ENCODE measurements at regions not wholly inside any gene's neighbourhood (a gene's known extent, or its start where the extent isn't known, plus 50 kb on each side); places are given as distances from the start of the nearest gene placed in this dataset.

DNA sequence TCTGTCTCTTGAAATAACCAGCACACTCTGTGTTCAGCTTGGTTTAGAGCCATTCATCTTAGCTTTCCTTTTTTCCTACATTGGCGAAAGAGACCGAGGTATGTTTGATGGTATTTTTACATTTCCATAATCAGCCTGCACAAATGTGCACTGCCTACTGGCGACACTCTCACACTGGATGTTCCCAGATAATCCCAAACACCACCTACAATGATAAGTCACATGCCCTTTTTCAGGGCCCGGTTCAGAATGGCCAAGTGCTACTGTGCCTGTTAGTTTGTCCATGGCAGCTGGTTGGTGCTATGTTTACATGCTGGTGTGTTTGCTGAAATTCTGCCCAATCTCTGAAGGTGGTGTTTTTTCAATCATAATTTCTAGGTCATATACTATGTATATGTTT, 80.8 kb upstream of the NR3C2 start (continued):
- TF ChIP-seq, protein P1, sequence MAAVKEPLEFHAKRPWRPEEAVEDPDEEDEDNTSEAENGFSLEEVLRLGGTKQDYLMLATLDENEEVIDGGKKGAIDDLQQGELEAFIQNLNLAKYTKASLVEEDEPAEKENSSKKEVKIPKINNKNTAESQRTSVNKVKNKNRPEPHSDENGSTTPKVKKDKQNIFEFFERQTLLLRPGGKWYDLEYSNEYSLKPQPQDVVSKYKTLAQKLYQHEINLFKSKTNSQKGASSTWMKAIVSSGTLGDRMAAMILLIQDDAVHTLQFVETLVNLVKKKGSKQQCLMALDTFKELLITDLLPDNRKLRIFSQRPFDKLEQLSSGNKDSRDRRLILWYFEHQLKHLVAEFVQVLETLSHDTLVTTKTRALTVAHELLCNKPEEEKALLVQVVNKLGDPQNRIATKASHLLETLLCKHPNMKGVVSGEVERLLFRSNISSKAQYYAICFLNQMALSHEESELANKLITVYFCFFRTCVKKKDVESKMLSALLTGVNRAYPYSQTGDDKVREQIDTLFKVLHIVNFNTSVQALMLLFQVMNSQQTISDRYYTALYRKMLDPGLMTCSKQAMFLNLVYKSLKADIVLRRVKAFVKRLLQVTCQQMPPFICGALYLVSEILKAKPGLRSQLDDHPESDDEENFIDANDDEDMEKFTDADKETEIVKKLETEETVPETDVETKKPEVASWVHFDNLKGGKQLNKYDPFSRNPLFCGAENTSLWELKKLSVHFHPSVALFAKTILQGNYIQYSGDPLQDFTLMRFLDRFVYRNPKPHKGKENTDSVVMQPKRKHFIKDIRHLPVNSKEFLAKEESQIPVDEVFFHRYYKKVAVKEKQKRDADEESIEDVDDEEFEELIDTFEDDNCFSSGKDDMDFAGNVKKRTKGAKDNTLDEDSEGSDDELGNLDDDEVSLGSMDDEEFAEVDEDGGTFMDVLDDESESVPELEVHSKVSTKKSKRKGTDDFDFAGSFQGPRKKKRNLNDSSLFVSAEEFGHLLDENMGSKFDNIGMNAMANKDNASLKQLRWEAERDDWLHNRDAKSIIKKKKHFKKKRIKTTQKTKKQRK (IDR thresholded peaks at IDR 0.05; ENCODE audit: low read depth, low read length) = no peak
- TF ChIP-seq, protein P2, sequence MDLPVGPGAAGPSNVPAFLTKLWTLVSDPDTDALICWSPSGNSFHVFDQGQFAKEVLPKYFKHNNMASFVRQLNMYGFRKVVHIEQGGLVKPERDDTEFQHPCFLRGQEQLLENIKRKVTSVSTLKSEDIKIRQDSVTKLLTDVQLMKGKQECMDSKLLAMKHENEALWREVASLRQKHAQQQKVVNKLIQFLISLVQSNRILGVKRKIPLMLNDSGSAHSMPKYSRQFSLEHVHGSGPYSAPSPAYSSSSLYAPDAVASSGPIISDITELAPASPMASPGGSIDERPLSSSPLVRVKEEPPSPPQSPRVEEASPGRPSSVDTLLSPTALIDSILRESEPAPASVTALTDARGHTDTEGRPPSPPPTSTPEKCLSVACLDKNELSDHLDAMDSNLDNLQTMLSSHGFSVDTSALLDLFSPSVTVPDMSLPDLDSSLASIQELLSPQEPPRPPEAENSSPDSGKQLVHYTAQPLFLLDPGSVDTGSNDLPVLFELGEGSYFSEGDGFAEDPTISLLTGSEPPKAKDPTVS (IDR thresholded peaks at IDR 0.05; ENCODE audit: low read depth, low read length) = no peak

DNA sequence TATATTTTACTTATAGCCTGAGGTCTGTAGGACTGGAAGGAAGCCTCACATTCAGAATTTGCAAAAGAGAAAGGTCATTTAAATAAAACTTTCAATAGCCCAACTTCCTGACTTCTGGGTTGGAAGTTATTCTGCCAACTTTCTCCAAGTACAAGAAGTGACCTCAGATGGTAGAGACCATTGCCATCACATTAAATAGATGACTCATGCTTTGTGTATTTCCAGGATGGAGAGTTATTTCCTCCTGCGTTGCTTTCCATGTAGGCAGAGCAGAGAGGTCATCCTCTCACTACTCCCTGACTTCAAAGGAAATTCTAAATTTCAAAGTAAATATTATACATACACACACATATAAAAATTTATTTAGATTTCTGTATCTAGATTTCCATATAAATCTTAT, 73.0 kb upstream of the NR3C2 start:
- H3K27ac ChIP-seq (ENCODE audit: control insufficient read depth, insufficient read depth) = no peak overlapping the region
- no peak overlapping the region for H3K4me2 ChIP-seq (ENCODE audit: control insufficient read depth, insufficient read depth)
- POLR2A ChIA-PET = no interaction called here
- H3K9me3 ChIP-seq (replicated peaks; ENCODE audit: control insufficient read depth, insufficient read depth, low read length) = no peaks in the 10 kb centered on the region
- TF ChIP-seq IKZF2 (IDR thresholded peaks at IDR 0.05) (no peak), GATAD2B (conservative IDR thresholded peaks at IDR 0.05; ENCODE audit: low read depth) (no peak), POU2F2 (IDR thresholded peaks at IDR 0.05; ENCODE audit: borderline replicate concordance, low read depth, low read length) (no peak), KDM1A (IDR thresholded peaks at IDR 0.05; ENCODE audit: borderline replicate concordance) (no peak), SIX5 (IDR thresholded peaks at IDR 0.05; ENCODE audit: low read depth, low read length, severe bottlenecking) (no peak)
- H3K79me2 ChIP-seq (ENCODE audit: control insufficient read depth, insufficient read depth, low read length) = no peaks in the 10 kb centered on the region
- H3K27me3 ChIP-seq (replicated peaks in 1 of 2; ENCODE audit: control insufficient read depth in 2 of 2, insufficient read depth in 2 of 2, low read length in 1 of 2) = no peaks in the 10 kb centered on the region
- intact Hi-C loops (cut with micrococcal nuclease; ENCODE audit: unreplicated experiment) (no loop called here), in situ Hi-C loops (cut with MboI) (no loop called here)
- BruUV-seq (replicated peaks) = no TSS peak
- WGBS (ENCODE audit: insufficient coverage, insufficient replicate concordance, low lambda C conversion rate, missing lambda C conversion rate) = 8% methylated on average over 1 of the region's 1 CpG
- CTCF ChIA-PET = no interaction called here
- ATAC-seq = no peak
- H4K20me1 ChIP-seq (ENCODE audit: control insufficient read depth, insufficient read depth) = no peaks in the 10 kb centered on the region
- no peak for FAIRE-seq
- no peak overlapping the region for H3K9ac ChIP-seq (ENCODE audit: control insufficient read depth, insufficient read depth, low read length)
- no peak for DNase-seq (ENCODE audit: low read depth, low spot score)
- SMC1A ChIA-PET (ENCODE audit: uncharacterized antibody, unreplicated experiment) = no interaction called here
- H3K36me3 ChIP-seq (ENCODE audit: control insufficient read depth in 2 of 2, insufficient read depth in 2 of 2, low read length in 1 of 2) = no peaks in the 10 kb centered on the region
- RAD21 ChIA-PET (ENCODE audit: unreplicated experiment) = no interaction called here
- H3K4me3 ChIP-seq = no peak overlapping the region
- no peak overlapping the region for H2AFZ ChIP-seq (ENCODE audit: control insufficient read depth, low read depth, low read length)
- no peaks in the 10 kb centered on the region for H3K4me1 ChIP-seq (ENCODE audit: control insufficient read depth, insufficient read depth, low read length)

Measured in GM12878 (cell line).